ENCODE measurements at regions not wholly inside any gene's neighbourhood (a gene's known extent, or its start where the extent isn't known, plus 50 kb on each side); places are given as distances from the start of the nearest gene placed in this dataset.

- Mint-ChIP-seq H3K4me1 (peaks cover 0 to 15% (median 10%) of the 10 kb centered on the region in 4 donors), H3K9me3 (peaks cover 2 to 71% (median 59%) of the 10 kb centered on the region in 8 donors), H3K36me3 (peaks cover 10 to 12% of the 10 kb centered on the region in 2 donors), H3K27ac (peak overlapping the region in 4 of 7 donors; percentile 4 to 87 (median 46)), H3K27me3 (peaks cover 81 to 86% of the 10 kb centered on the region in 2 donors), H3K4me3 (peak overlapping the region in 5 of 8 donors; percentile 2 to 57 (median 23))
- Histone ChIP-seq H3K36me3 (ENCODE audit: insufficient read depth, low read length) (no peaks in the 10 kb centered on the region), H3K9me3 (ENCODE audit: control insufficient read depth in 1 of 2, low read length in 2 of 2) (no peaks in the 10 kb centered on the region), H3K4me1 (ENCODE audit: insufficient read depth, low read length) (no peaks in the 10 kb centered on the region), H3K4me3 (ENCODE audit: low read length in 2 of 2) (no peak overlapping the region), H3K27me3 (ENCODE audit: insufficient read depth, low read length) (peaks cover 74% of the 10 kb centered on the region), H3K27ac (ENCODE audit: low read depth, low read length) (no peak overlapping the region)
- intact Hi-C loops (cut with micrococcal nuclease): loop anchor here (10.0 kb wide), 1 partner anchor 52 kb away; no protein-coding TSS in a partner anchor
- DNase-seq: no peak
- ChIA-PET CTCF (ENCODE audit: partially characterized antibody) (no interaction called here), POLR2A (ENCODE audit: partially characterized antibody) (no interaction called here)
Observed at GRCh38 chr6:28776269-28777146, 147.3 kb downstream of the TRIM27 start.

GRCh38 chr6:28777147-28777461, 146.7 kb downstream of the TRIM27 start:
- H3K4me1 ChIP-seq (ENCODE audit: insufficient read depth, low read length): no peaks in the 10 kb centered on the region
- no peaks in the 10 kb centered on the region for H3K9me3 ChIP-seq (ENCODE audit: control insufficient read depth in 1 of 2, low read length in 2 of 2)
- no peaks in the 10 kb centered on the region for H3K36me3 ChIP-seq (ENCODE audit: insufficient read depth, low read length)
- ChIA-PET POLR2A (ENCODE audit: partially characterized antibody) (no interaction called here), CTCF (ENCODE audit: partially characterized antibody) (no interaction called here)
- Mint-ChIP-seq H3K36me3 (peaks cover 10 to 12% of the 10 kb centered on the region in 2 donors), H3K27me3 (peaks cover 77 to 86% of the 10 kb centered on the region in 2 donors), H3K9me3 (peaks cover 2 to 72% (median 60%) of the 10 kb centered on the region in 8 donors), H3K4me3 (no peak overlapping the region), H3K27ac (peak overlapping the region in 1 of 7 donors; percentile 74), H3K4me1 (peaks cover 0 to 15% (median 10%) of the 10 kb centered on the region in 4 donors)
- intact Hi-C loops (cut with micrococcal nuclease): loop anchor here (10.0 kb wide), 1 partner anchor 52 kb away; no protein-coding TSS in a partner anchor
- no peak overlapping the region for H3K4me3 ChIP-seq (ENCODE audit: low read length in 2 of 2)
- H3K27ac ChIP-seq (ENCODE audit: low read depth, low read length): no peak overlapping the region
- DNase-seq: no peak
- peaks cover 79% of the 10 kb centered on the region for H3K27me3 ChIP-seq (ENCODE audit: insufficient read depth, low read length)

- Mint-ChIP-seq H3K27ac (no peak overlapping the region), H3K9me3 (peaks cover 0 to 71% (median 51%) of the 10 kb centered on the region in 8 donors), H3K4me3 (peak overlapping the region in 2 of 8 donors; percentile 0 to 35), H3K4me1 (peaks cover 0 to 5% (median 3%) of the 10 kb centered on the region in 4 donors), H3K36me3 (peaks cover 5 to 8% of the 10 kb centered on the region in 2 donors), H3K27me3 (peaks cover 67 to 78% of the 10 kb centered on the region in 2 donors)
- DNase-seq: no peak
- Histone ChIP-seq H3K36me3 (ENCODE audit: insufficient read depth, low read length) (no peaks in the 10 kb centered on the region), H3K4me3 (ENCODE audit: low read length in 2 of 2) (no peak overlapping the region), H3K27me3 (ENCODE audit: insufficient read depth, low read length) (peaks cover 55% of the 10 kb centered on the region), H3K4me1 (ENCODE audit: insufficient read depth, low read length) (no peaks in the 10 kb centered on the region), H3K9me3 (ENCODE audit: control insufficient read depth in 1 of 2, low read length in 2 of 2) (no peaks in the 10 kb centered on the region), H3K27ac (ENCODE audit: low read depth, low read length) (no peak overlapping the region)
- POLR2A ChIA-PET (ENCODE audit: partially characterized antibody): no interaction called here
- CTCF ChIA-PET (ENCODE audit: partially characterized antibody): no interaction called here
- intact Hi-C loops (cut with micrococcal nuclease): no loop called here
Observed at GRCh38 chr6:28782113-28782673, 141.6 kb downstream of the TRIM27 start.

GRCh38 chr6:28785962-28786679, 137.7 kb downstream of the TRIM27 start:
- Histone ChIP-seq H3K27ac (ENCODE audit: low read depth, low read length) (no peak overlapping the region), H3K27me3 (ENCODE audit: insufficient read depth, low read length) (peaks cover 66% of the 10 kb centered on the region), H3K9me3 (ENCODE audit: control insufficient read depth in 1 of 2, low read length in 2 of 2) (no peaks in the 10 kb centered on the region), H3K4me1 (ENCODE audit: insufficient read depth, low read length) (no peaks in the 10 kb centered on the region), H3K36me3 (ENCODE audit: insufficient read depth, low read length) (no peaks in the 10 kb centered on the region), H3K4me3 (ENCODE audit: low read length in 2 of 2) (no peak overlapping the region)
- H3K27ac Mint-ChIP-seq: peak overlapping the region in 1 of 7 donors; percentile 50
- H3K36me3 Mint-ChIP-seq: peaks cover 12 to 14% of the 10 kb centered on the region in 2 donors
- peaks cover 70 to 75% of the 10 kb centered on the region in 2 donors for H3K27me3 Mint-ChIP-seq
- no peak for DNase-seq
- intact Hi-C loops (cut with micrococcal nuclease): no loop called here
- peaks cover 5 to 71% (median 61%) of the 10 kb centered on the region in 8 donors for H3K9me3 Mint-ChIP-seq
- POLR2A ChIA-PET (ENCODE audit: partially characterized antibody): no interaction called here
- CTCF ChIA-PET (ENCODE audit: partially characterized antibody): no interaction called here
- H3K4me1 Mint-ChIP-seq: peaks cover 7 to 9% (median 8%) of the 10 kb centered on the region in 4 donors
- no peak overlapping the region for H3K4me3 Mint-ChIP-seq

- peaks cover 6% of the 10 kb centered on the region for H3K4me1 ChIP-seq (ENCODE audit: insufficient read depth, low read length)
- Mint-ChIP-seq H3K27ac (peak overlapping the region in 5 of 7 donors; percentile 3 to 94 (median 66)), H3K36me3 (peaks cover 7 to 13% of the 10 kb centered on the region in 2 donors), H3K4me3 (peak overlapping the region in 4 of 8 donors; percentile 1 to 70 (median 20)), H3K4me1 (peaks cover 9 to 13% (median 10%) of the 10 kb centered on the region in 4 donors), H3K27me3 (peaks cover 72 to 78% of the 10 kb centered on the region in 2 donors), H3K9me3 (peaks cover 5 to 78% (median 68%) of the 10 kb centered on the region in 8 donors)
- DNase-seq: no peak
- CTCF ChIA-PET (ENCODE audit: partially characterized antibody): no interaction called here
- intact Hi-C loops (cut with micrococcal nuclease): no loop called here
- no peak overlapping the region for H3K4me3 ChIP-seq (ENCODE audit: low read length in 2 of 2)
- no peaks in the 10 kb centered on the region for H3K36me3 ChIP-seq (ENCODE audit: insufficient read depth, low read length)
- POLR2A ChIA-PET (ENCODE audit: partially characterized antibody): no interaction called here
- H3K27ac ChIP-seq (ENCODE audit: low read depth, low read length): no peak overlapping the region
- H3K9me3 ChIP-seq (ENCODE audit: control insufficient read depth in 1 of 2, low read length in 2 of 2): no peaks in the 10 kb centered on the region
- peaks cover 52% of the 10 kb centered on the region for H3K27me3 ChIP-seq (ENCODE audit: insufficient read depth, low read length)
Observed at GRCh38 chr6:28789553-28790083, 134.2 kb downstream of the TRIM27 start.

- Mint-ChIP-seq H3K36me3 (peaks cover 7 to 13% of the 10 kb centered on the region in 2 donors), H3K4me3 (no peak overlapping the region), H3K9me3 (peaks cover 5 to 77% (median 64%) of the 10 kb centered on the region in 8 donors), H3K4me1 (peaks cover 9 to 15% (median 12%) of the 10 kb centered on the region in 4 donors), H3K27me3 (peaks cover 74 to 80% of the 10 kb centered on the region in 2 donors), H3K27ac (peak overlapping the region in 2 of 7 donors; percentile 30 to 68)
- no peak for DNase-seq
- no peak overlapping the region for H3K27ac ChIP-seq (ENCODE audit: low read depth, low read length)
- H3K36me3 ChIP-seq (ENCODE audit: insufficient read depth, low read length): no peaks in the 10 kb centered on the region
- peaks cover 6% of the 10 kb centered on the region for H3K4me1 ChIP-seq (ENCODE audit: insufficient read depth, low read length)
- intact Hi-C loops (cut with micrococcal nuclease): no loop called here
- H3K4me3 ChIP-seq (ENCODE audit: low read length in 2 of 2): no peak overlapping the region
- no peaks in the 10 kb centered on the region for H3K9me3 ChIP-seq (ENCODE audit: control insufficient read depth in 1 of 2, low read length in 2 of 2)
- CTCF ChIA-PET (ENCODE audit: partially characterized antibody): no interaction called here
- peaks cover 65% of the 10 kb centered on the region for H3K27me3 ChIP-seq (ENCODE audit: insufficient read depth, low read length)
- POLR2A ChIA-PET (ENCODE audit: partially characterized antibody): no interaction called here
Observed at GRCh38 chr6:28791002-28791383, 132.8 kb downstream of the TRIM27 start.

All from CD4-positive, alpha-beta memory T cell (primary cell).